NT2/D1 (cell line): ENCODE measurements at regions not wholly inside any gene's neighbourhood (a gene's known extent, or its start where the extent isn't known, plus 50 kb on each side); places are given as distances from the start of the nearest gene placed in this dataset.

Experiments used
- SUZ12 ChIP-seq: IDR thresholded peaks from 2 replicates; pipeline ENCODE4 v1.6.1; 2011; ENCODE audit not compliant: insufficient read length, insufficient read depth; ENCODE audit errors: extremely low read depth
- YY1 ChIP-seq: IDR thresholded peaks from 2 replicates; pipeline ENCODE4 v1.6.1; 2011; ENCODE audit not compliant: insufficient read length, insufficient read depth
- ZNF274 ChIP-seq: IDR thresholded peaks from 2 replicates; pipeline ENCODE4 v1.6.1; 2011; ENCODE audit warnings: mild to moderate bottlenecking, low read depth, low read length

DNA sequence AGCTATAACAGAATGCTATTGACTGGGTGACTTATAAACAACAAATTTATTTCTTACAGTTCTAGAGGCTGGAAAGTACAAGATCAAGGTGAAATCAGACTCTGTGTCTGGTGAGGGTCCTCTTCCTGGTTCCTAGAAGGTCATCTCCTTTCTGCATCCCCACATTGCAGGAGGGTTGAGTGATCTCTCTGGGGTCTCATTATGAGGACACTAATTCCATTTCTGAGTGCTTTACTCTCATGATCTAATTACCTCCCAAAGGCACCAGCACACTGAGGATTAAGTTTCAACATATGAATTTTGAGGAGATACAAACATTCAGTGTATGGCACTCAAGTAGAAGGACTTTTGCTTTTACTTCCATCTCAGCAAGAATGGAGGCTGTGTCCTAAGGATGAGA is 534.1 kb upstream of the KCNMB2 start:
- TF ChIP-seq ZNF274 (no peak), YY1 (no peak), SUZ12 (no peak)
